GDM1 (cell line): ENCODE measurements at regions not wholly inside any gene's neighbourhood (a gene's known extent, or its start where the extent isn't known, plus 50 kb on each side); places are given as distances from the start of the nearest gene placed in this dataset.
A peak's percentile ranks its signal among the peaks of the same experiment; 100 is the strongest.

Experiments
- DNase-seq: peaks from one replicate; lab custom pipeline; 2025; lab: John Stamatoyannopoulos, UW

DNA sequence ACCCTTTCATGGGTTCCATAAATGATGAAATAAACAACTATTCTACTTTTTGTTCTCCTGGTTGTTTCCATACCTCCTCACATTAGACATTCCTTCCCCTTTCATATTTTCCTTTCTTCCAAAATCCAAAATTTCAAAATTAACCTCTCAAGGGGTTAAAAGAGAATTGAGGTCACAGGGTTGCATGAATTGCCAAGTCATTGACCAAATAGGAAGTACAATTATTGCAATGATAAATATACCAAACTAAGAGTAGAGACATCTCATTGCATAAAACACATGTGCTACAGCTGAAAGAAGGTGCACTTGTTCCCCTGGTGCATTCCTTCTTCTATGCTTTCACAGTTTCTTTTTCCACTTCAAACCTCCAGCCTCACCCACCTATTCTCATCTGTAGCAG, 136.1 kb downstream of the KCTD12 start:
- no peak for DNase-seq

DNA sequence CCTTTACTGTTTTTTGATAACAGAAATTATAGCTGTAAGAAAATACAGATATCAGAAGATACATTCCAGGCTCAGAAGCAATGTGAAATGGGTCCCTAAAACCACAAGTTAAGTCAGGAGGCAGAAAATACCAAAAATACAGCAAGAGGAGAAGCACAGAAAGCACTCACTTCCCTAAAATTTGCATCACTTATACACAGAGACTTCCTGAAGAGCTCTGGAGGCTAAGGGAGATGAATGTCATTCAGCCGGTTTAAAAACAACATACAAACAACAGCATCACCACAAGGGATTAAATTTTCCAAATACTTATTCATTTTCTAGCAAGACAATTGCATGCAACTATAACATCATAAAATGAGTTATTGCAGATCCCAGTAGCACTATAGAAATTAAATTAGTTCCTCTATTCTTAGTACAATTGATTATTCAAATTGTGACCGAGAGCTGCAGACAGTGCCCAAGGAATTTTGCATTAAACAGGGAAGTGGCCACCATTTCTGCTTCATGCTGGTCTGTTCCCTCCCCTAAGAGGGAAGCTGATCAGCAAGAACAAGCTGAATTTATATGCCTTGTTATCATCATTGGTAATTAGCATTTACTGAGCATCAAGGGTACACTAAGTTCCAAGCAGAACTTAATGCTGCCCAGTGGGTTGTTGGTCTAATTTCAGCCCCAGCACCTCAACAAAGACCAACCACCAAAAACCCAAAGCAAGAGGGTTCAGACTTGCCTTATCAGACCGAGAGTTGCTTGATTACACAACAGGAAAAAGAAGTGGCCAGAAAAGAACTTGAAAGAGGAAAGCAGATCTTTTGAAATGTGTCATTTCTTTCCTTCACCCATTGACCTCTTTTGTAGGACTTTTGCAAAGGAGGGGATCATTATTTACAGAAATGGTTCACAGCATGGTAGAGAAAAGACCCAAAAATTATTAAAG, 140.7 kb downstream of the KCTD12 start:
- DNase-seq: peak; percentile 77

DNA sequence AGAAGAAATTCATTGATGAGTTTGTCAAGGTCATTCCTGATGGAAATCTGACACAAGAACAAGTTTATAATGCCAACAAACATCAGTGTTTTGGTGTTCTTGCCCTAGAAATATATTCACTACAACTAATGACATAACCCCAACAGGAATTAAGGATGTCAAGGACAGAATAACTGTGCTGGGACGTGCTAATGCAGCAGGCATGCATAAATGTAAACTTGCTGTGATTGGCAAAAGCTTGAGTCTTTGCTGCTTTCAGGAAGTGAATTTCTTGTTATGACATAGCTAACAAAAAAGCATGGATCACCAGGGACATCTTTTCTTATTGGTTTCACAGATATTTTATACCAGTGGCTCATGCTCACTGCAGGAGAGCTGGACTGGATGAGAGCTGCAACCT, 144.6 kb downstream of the KCTD12 start:
- no peak for DNase-seq

DNA sequence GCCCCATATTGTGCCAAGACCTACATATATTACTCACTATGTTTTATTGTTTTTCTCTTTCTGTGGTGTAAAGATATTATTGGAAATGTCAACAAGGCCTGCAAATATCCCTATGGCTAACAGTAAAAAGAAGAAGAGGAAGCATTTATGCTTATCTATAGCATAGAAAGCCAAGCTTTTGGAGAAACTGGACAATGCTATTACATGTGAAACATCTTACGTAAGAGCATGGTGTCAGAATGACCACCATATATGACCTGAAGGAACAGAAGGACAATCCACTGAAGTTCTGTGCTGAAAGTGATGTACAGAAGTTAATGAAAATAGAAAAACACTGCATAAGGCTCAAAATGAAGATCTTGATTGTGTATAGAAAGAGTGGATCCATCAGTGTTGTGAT, 145.2 kb downstream of the KCTD12 start:
- no peak for DNase-seq

DNA sequence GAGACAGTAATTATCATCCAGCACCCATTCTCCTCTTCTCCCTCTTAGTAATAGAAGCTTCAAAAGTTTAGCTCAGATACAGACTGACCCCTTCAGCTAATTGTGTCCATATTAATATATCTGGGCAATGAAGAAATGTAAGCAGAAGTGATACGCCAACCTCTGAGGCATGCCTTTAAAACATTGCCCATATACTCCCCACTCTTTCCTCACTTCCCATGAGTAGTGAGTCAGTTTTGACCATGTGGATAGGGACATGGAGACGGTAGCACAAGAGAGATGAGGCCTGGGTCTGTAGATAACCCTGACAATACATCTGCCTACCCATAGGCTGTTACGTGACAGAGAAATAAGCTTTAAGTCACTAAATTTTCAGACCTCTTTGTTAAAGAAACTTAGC, 147.6 kb downstream of the KCTD12 start:
- no peak for DNase-seq

DNA sequence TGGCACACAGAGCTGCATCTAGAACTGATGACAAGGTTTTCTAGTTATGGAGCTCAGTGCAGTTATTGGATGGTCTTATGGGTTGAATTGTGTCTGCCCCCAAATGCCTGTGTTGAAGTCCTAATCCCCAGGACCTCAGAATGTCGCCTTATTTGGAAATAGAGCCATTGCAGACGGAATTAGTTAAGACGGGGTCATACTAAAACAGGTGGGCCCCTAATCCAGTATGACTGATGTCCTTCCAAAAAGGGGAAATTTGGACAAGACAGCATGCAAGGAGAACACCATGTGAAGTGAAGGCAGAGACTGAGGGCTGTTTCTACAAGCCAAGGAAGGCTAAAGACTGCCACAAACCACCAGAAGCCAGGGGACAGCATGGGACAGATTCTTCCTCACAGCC, 148.7 kb downstream of the KCTD12 start:
- DNase-seq: no peak

DNA sequence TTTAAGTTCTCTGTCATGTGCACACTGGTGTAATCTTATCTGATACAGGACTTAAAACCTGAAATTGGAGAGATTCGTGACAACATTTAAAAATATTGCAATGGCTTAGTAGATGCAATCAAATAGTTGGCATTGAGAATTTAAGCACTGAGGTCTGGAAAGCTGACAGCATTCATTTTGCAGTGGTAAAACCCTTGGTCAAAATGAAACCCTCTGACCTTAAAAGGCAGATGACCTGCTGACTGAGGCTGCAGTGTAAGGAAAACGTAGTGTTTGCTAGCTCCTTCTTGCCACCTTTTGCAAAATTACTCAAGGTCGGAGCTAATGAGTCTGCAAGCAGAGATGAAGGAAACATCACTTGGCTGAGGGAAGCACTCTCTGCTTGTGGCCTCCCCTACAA, 150.6 kb downstream of the KCTD12 start:
- DNase-seq: no peak

DNA sequence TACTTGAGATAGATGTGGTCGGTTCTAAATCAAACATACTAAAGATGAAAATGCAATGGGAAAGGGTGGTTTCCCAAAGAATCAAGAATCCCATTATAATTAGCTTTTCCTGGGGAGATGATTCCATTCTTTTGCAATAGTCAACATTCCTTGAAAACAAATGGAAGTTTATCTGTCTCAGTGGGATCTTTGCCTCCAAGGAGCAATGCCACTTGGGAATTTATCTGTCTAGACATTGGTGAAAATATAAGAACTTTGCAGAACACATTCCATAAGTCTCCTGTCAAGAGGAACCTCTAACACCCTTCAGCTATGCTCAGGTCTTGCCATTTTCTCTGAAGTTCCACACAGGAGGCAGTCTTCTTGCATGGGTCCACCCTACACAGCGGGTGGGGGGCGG, 152.5 kb downstream of the KCTD12 start:
- no peak for DNase-seq

DNA sequence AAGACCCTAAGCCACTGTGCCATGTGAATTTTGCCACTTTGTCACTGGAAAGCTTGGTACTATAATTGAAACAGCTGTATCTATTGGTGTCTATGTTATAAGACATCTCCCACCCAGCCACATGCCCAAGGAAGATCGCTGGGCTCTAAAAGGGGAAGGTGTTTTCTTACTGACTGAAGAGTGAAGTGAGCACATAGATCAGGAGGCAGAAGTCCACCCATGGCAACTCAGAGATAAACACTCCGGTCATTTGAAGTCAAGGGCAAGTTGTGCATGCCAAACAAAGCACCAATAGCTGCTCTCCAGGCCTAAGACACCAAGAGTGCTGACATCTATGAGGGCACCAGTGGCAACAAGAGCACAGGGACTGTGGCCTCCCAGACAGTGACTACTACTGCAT, 153.8 kb downstream of the KCTD12 start:
- peak; percentile 27 for DNase-seq

DNA sequence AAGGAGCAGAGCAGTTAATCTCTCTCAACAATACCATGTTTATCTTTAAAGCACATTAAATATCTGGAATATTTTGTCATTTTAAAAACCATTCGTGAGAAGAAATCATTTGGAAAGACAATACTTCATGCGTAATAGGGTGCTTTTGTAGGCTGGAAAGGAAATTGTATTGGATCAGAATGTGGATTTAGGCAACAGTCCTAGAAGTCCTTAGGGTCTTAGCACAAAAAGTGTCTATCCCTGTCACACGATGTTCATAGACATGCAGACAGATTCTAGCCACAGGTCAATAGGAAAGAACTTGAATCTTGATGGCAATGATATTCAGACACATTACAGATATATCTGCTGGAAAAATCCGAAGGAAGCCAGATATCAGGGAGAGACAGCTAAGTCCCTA, 156.0 kb downstream of the KCTD12 start:
- DNase-seq: no peak

DNA sequence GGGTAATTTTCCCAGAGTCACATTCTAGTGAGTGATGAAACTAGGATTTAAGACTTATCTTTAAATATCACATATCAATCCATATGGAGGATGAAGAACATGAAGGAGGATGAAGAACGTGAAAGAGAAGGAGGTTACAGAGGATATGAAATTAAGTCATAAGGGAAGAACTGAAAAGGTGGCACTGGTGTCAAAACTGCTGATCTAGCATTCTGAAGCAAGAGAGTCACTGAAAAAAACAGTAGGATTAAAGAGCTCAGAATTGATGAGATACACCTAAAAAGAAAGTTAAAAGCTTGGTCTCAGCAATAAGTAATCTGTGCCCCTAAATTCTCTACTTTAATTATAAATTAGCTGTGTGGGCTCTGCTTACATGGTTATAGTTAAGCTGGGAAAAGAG, 156.5 kb downstream of the KCTD12 start:
- no peak for DNase-seq

DNA sequence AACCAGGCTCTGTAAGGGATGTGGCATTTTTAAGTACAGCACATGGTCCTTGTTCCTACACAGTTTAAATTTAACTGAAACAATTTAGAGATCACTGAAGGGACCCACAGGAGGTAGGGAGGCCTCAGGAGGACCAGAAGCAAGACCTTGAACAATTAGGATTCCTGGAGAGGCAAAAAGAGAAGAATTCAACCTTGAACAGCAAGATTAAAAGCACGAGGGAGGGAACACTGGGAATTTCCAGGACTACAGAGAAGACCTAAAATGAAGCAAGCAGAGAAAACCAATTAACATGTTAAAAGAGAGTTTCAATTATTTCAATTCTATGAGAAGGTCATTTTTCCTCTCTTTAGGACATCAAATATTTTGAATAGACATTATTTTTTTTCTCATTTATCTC, 160.3 kb downstream of the KCTD12 start:
- no peak for DNase-seq

DNA sequence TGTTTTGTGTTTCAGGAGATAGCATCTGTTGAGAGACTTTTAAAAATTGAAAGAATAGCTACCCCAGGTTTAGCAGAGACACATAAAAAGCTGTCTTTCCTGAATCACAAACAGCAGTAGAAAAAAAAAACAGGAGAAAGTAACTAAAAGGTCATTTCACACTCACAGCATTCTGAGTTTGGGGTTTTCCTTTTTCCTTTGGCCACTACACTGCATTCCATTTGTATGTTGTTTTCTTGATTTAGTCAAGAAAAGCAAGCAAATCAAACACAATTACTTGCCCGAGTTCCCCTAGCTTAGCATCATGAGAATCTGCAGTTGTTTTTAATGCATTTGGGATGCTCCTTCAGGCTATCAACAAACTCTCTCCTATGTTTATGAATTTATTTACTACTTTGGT, 161.0 kb downstream of the KCTD12 start:
- DNase-seq: no peak

DNA sequence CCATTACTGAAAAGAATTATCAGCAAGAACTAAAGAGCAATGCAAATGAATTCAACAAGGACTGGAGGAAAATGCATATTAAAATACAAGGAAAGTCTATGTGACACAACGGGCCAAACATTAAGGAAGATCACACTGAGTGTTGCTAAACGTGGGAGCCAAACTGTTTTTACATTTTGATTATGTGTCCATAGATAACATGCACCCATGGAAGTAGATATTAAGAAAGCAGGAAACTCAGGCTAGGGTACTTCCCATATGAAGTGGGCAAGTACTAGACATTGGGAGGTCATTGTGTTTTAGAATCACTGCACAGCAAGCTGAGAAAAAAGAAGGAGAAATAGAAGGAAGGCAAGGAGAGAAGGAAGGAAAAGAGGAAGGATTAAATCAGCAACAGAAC, 161.8 kb downstream of the KCTD12 start:
- DNase-seq: no peak

DNA sequence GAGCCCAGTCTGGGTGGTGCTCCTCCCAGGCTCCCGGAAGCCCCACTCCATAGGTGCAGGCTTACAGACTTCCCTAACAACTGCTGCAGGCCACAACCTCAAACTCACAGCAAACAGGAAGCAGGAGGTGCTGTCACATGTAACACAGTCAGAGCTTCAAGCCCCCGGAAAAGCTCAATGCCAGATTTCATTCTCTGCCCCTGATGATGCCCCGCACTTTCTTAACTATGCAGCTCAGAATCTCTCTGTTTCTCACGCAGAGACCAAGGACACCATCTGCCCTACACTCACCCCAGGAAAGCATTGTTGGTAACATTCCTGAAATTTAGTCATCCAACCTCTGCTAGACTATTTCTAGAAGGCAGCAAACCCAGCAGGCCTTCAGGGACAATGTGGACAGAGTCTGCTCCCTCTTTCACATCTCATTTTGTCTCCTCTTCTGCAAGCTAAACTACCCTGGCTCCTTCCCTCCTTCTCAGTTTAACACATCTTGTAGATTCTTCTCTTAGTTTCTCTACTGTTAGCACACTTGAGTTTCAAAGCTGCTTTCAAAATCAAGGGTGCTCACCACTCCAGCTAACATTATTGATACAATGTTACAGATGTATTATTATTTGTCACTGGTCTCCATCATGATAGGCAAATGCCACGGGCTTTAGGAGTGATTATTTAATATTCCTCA, 162.5 kb downstream of the KCTD12 start:
- DNase-seq: peak; percentile 84

DNA sequence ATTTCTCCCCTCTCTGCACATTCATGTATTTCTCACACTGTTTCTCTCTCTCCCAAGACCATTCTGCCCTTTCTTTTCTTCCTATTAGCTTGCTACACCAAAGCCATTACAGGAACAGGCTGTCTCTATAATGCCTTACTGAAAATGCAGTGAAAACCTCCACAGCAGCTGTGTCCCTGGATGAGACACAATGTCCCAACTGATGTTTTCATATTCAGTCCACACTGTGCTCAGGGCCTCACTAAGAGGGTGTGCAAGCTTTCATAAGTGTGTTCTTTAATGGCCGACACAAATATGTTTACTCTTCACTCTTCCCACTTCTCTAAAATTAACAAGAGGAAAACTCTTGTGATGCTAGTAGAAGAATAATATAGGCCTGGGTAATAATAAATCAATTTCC, 163.4 kb downstream of the KCTD12 start:
- no peak for DNase-seq

DNA sequence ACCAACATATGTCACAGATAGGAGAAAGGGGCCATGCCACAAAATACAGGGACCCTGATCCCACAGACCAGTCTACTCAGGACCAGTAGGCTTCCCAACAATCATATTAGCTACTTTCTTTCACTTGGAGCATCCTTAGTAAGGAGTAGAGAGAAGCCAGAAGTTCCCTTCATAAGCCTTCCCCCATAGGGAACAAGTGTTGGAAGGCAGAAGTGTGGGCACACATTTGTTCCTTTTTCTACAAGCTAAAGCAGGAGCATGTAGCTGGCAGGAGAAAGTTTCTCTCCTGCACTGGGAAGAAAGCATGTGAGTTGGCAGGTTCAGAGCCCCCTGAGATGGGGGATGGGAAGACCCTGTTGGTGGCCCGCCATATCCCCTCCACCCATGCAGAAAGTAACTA, 165.4 kb downstream of the KCTD12 start:
- peak; percentile 16 for DNase-seq

DNA sequence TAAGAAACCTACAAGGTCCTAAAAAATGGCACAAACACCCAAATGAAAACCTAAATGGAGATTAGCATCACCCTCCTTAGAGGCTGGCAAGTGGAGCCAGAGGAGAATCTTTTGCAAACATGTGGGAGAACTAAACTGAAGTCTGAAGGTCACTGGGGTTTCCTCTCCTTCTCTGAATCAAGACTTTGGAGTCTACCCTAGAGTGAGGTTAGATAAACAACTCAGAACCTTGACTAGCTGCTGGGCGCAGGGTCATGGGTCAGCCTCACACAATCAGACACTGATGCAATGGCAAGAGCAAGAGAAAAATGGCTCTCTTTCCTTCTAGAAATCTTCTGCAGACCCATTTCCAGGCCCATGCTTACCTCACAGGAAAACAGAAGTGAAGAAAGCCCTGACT, 165.8 kb downstream of the KCTD12 start:
- DNase-seq: no peak

DNA sequence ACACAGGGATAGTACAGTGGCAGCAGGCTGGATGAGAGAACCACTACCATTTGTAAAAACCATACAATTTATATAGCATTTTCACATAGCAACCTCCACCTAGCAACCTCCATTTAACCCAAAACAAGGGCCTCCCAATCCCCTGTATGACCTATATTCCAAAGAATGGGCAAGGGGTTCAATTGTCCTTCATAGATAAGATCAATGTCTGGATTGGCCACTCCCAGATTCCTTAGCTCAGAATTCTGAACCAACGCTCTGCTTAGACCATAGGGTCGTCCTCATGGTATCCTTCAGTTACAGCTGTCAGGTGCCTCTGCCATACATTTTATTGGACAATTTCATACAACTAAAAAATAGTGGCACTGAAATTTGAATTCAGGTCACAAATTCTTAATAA, 166.2 kb downstream of the KCTD12 start:
- no peak for DNase-seq

DNA sequence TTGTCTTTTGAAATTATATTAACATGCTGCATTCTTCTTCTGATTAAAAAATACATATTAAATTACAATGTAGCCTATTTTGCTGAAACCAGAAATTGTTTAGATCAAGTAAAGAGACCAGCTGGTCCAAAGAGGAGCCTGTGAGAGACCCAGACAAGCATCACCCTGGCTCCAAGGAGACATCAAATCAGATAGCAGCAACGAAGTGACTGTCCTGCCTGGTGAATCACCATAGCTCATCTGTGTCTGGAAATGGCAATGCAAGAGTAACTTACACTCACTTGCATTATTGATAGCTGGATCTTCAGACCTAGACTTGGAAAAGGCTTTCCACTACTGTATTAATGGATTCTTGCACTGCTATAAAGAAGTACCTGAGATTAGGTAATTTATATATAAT, 169.1 kb downstream of the KCTD12 start:
- no peak for DNase-seq

DNA sequence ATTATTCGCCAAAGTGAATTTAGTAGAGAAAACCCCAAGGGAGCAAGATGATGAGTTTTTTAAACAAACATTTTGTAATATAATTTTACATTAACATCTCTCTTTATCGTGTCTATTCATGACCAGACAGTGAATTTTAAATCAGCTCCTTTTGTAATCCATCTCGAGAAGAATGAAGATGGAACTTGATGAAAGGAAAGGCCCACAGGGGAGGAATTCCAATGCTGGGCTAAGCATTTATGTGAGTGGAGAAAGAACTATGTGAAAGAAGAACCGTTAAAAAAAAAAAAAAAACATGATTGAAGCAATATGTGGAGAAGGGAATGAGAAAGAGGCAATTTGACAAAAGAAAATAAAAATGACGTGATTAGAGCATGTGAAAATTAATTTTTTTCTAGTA, 170.6 kb downstream of the KCTD12 start:
- DNase-seq: no peak

DNA sequence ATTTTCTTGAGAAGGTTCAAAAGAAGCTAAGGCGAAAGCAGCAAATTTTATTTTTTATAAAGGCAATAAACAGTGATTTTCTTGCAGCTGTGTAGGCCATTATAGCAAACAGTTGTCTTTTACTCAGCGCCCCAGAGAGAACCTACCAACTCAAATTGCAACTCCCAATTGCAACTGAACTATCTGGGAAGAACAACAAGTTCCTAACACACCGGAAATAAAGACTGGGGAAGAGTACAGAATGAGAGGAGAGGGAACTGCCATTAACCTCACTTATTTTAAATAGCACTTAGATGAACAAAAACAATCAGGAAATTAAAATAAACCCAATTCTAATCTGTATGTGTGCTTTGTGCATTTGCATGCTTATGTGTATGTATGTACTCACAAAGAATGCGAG, 171.1 kb downstream of the KCTD12 start:
- DNase-seq: no peak

DNA sequence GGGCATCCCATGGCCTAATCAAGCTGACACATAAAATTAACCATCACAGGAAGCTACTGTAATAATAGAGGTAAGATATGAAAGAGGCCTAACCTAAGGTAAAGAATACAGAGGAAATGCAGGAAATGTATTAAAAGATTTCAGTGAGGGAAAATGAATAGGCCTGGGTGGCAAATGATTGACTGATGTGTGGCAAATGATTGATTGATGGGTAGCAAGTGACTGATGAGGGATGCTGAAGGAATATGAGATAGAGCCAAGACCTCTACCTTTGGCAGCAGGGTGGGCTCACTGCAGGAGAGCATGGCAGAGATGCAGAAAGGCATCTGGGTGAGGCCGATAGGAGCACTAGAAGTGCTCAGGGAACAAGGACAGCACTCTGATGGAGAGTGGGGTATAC, 172.9 kb downstream of the KCTD12 start:
- DNase-seq: no peak
